Trophoblast cell (in vitro differentiated cells and primary cell): ENCODE measurements at regions not wholly inside any gene's neighbourhood (a gene's known extent, or its start where the extent isn't known, plus 50 kb on each side); places are given as distances from the start of the nearest gene placed in this dataset.

ENCODE experiments used
- DNase-seq, 2 donors: peaks; one replicate each; pipeline ENCODE4 v3.0.0-alpha.2; 2016
- H2AFZ ChIP-seq: 2 replicates; pipeline ENCODE4 v1.6.1; 2013; ENCODE audit warnings: low read length, moderate library complexity, mild to moderate bottlenecking; ENCODE audit not compliant: insufficient read depth, poor library complexity
- H2AK5ac ChIP-seq: 2 replicates; pipeline ENCODE4 v1.6.1; 2013; ENCODE audit warnings: mild to moderate bottlenecking, low read length
- H2BK120ac ChIP-seq: 2 replicates; pipeline ENCODE4 v1.6.1; 2013; ENCODE audit warnings: low read length, mild to moderate bottlenecking, moderate library complexity; ENCODE audit not compliant: insufficient read depth, poor library complexity
- H2BK12ac ChIP-seq: 2 replicates; pipeline ENCODE4 v1.6.1; 2013; ENCODE audit warnings: mild to moderate bottlenecking, low read length, moderate library complexity
- H2BK5ac ChIP-seq: 2 replicates; pipeline ENCODE4 v1.6.1; 2013; ENCODE audit warnings: low read length, low read depth, moderate library complexity, mild to moderate bottlenecking; ENCODE audit not compliant: poor library complexity
- H3K14ac ChIP-seq: 2 replicates; pipeline ENCODE4 v1.6.1; 2013; ENCODE audit warnings: mild to moderate bottlenecking, low read length
- H3K18ac ChIP-seq: 2 replicates; pipeline ENCODE4 v1.6.1; 2013; ENCODE audit warnings: mild to moderate bottlenecking, low read length
- H3K23ac ChIP-seq: 2 replicates; pipeline ENCODE4 v1.6.1; 2013; ENCODE audit warnings: low read length
- H3K27ac ChIP-seq: 2 replicates; pipeline ENCODE4 v1.5.1; 2013; ENCODE audit warnings: low read depth, mild to moderate bottlenecking, inconsistent platforms, low read length, moderate library complexity
- H3K27me3 ChIP-seq: 2 replicates; pipeline ENCODE4 v1.6.1; 2013; ENCODE audit warnings: inconsistent platforms, mild to moderate bottlenecking, low read length, moderate library complexity; ENCODE audit not compliant: insufficient read depth
- H3K36me3 ChIP-seq, 2 experiments: 1 replicate in 1 of 2; 2 replicates in 1 of 2; pipeline ENCODE4 v1.6.1; 2013; ENCODE audit warnings: low read length in 2 of 2, mild to moderate bottlenecking in 2 of 2, moderate library complexity in 1 of 2; ENCODE audit not compliant: insufficient read depth in 2 of 2, control insufficient read depth in 1 of 2
- H3K4ac ChIP-seq: 2 replicates; pipeline ENCODE4 v1.6.1; 2013; ENCODE audit warnings: low read depth, mild to moderate bottlenecking, low read length, moderate library complexity
- H3K4me1 ChIP-seq, 2 experiments: 1 replicate in 1 of 2; 2 replicates in 1 of 2; pipeline ENCODE4 v1.6.1; 2013; ENCODE audit warnings: low read length in 2 of 2, mild to moderate bottlenecking in 2 of 2, moderate library complexity in 1 of 2; ENCODE audit not compliant: insufficient read depth in 2 of 2, control insufficient read depth in 1 of 2
- H3K4me2 ChIP-seq: 2 replicates; pipeline ENCODE4 v1.6.1; 2013; ENCODE audit warnings: inconsistent platforms, mild to moderate bottlenecking, low read length, moderate library complexity
- H3K4me3 ChIP-seq: 2 replicates; pipeline ENCODE4 v1.5.1; 2013; ENCODE audit warnings: mild to moderate bottlenecking, low read depth, low read length, inconsistent platforms
- H3K79me1 ChIP-seq: one replicate; pipeline ENCODE4 v1.6.1; 2013; ENCODE audit warnings: low read length
- H3K79me2 ChIP-seq: 2 replicates; pipeline ENCODE4 v1.6.1; 2013; ENCODE audit warnings: low read length, mild to moderate bottlenecking; ENCODE audit not compliant: control insufficient read depth, insufficient read depth, poor library complexity
- H3K9ac ChIP-seq: 2 replicates; pipeline ENCODE4 v1.6.1; 2013; ENCODE audit warnings: mild to moderate bottlenecking, low read length
- H3K9me3 ChIP-seq: 2 replicates; pipeline ENCODE4 v1.6.1; 2013; ENCODE audit warnings: low read depth, mild to moderate bottlenecking, control low read depth, inconsistent platforms, low read length; ENCODE audit not compliant: insufficient read depth
- H4K12ac ChIP-seq: 2 replicates; pipeline ENCODE4 v1.6.1; 2013; ENCODE audit warnings: low read depth, mild to moderate bottlenecking, low read length, moderate library complexity
- H4K8ac ChIP-seq: 2 replicates; pipeline ENCODE4 v1.6.1; 2013; ENCODE audit warnings: low read depth, mild to moderate bottlenecking, low read length, moderate library complexity
- H4K91ac ChIP-seq: one replicate; pipeline ENCODE4 v1.6.1; 2013; ENCODE audit warnings: low read depth, mild to moderate bottlenecking, low read length, moderate library complexity
- WGBS: extraction: QIAGEN DNeasy Blood & Tissue Kit; methylation state at CpG from one replicate; pipeline ENCODE4 v1.1.7; 2013; ENCODE audit warnings: missing lambda C conversion rate; ENCODE audit not compliant: insufficient read length, insufficient coverage; ENCODE audit errors: extremely low coverage; 5-methylcytosine and 5-hydroxymethylcytosine counted together

DNA sequence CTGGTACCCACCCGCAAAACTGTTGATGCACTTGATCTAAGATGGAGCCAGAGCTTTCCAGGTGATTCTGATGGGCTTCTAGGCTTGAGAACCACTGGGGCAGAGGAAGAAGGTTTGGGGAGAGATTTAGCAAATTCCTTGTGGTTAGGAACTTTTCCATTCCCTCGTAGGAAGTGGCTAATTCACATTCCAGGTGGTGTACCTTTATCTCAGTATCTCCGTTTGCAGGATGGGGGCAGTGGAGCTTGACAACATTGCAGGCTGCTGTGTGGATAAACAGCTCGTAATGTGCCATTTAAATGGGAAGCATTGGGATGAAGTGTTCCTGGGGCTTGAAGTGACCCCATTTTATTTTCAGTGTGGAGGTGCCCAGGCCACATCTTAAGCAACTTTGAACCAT, 172.9 kb upstream of the IL12B start:
- Histone ChIP-seq H4K8ac (no peak overlapping the region), H2BK12ac (peak overlapping the region; percentile 5), H3K27ac (no peak overlapping the region), H3K23ac (no peak overlapping the region), H3K4ac (no peak overlapping the region), H3K14ac (no peak overlapping the region), H3K18ac (no peak overlapping the region), H3K9me3 (no peaks in the 10 kb centered on the region), H2AK5ac (no peak overlapping the region), H3K79me1 (no peaks in the 10 kb centered on the region), H2BK120ac (peak overlapping the region; percentile 12), H3K36me3 (no peaks in the 10 kb centered on the region), H3K9ac (no peak overlapping the region), H3K4me1 (peaks cover 11% of the 10 kb centered on the region in 2 experiments), H3K4me3 (no peak overlapping the region), H2BK5ac (peak overlapping the region; percentile 17), H3K79me2 (no peaks in the 10 kb centered on the region), H2AFZ (no peak overlapping the region), H4K12ac (no peak overlapping the region), H3K27me3 (no peaks in the 10 kb centered on the region), H3K4me2 (no peak overlapping the region), H4K91ac (no peak overlapping the region)
- WGBS: no CpG with 5 or more reads among the region's 4 CpGs
- DNase-seq: peak in 1 of 2 donors; percentile 53

DNA sequence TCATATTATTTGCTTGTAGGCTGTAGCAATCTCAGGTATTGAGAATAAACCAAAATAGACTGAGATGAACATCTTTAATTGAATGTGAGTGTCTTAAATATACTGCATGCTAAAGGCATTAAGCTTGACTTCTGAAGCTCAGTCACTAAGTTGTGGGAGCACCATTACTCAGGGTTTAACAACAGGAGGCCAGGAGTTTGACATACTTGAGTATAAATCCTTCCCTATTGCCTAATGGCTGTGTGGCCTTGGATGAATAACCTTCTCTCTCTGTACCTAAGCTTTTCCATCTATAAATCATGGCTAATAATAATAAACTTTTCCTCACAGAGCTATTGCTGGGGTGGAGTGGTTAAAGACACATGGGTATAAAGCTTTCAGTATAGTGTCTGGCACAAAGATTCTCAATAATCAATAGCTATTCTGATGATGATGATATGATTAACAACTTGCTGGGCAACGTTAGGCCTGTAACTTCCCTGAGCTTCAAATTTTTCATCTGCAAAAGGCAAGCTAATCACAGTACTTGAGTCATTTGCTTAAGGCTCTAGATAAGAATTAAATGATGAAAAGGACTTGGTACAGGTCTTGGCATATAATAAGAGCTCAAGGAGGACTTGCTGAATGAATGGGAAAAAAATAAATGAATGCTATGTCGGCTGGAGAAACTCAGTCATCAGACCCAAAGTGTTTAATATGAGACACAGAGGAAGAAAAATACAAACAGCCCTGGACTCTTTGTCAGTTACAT, 174.0 kb upstream of the IL12B start:
- H3K4ac ChIP-seq: no peak overlapping the region
- no peak overlapping the region for H2BK120ac ChIP-seq
- DNase-seq: no peak
- H3K36me3 ChIP-seq: no peaks in the 10 kb centered on the region
- H3K9me3 ChIP-seq: no peaks in the 10 kb centered on the region
- no peak overlapping the region for H3K9ac ChIP-seq
- no peak overlapping the region for H4K91ac ChIP-seq
- H2BK5ac ChIP-seq: no peak overlapping the region
- H3K23ac ChIP-seq: no peak overlapping the region
- no peak overlapping the region for H3K4me3 ChIP-seq
- H3K27ac ChIP-seq: peak overlapping the region; percentile 29
- H3K4me2 ChIP-seq: no peak overlapping the region
- no peaks in the 10 kb centered on the region for H3K79me2 ChIP-seq
- H3K79me1 ChIP-seq: no peaks in the 10 kb centered on the region
- H2AFZ ChIP-seq: no peak overlapping the region
- H3K4me1 ChIP-seq: peaks cover 11% of the 10 kb centered on the region in 2 experiments
- no peaks in the 10 kb centered on the region for H3K27me3 ChIP-seq
- no peak overlapping the region for H2BK12ac ChIP-seq
- no peak overlapping the region for H2AK5ac ChIP-seq
- no peak overlapping the region for H3K14ac ChIP-seq
- no peak overlapping the region for H4K12ac ChIP-seq
- no peak overlapping the region for H3K18ac ChIP-seq
- H4K8ac ChIP-seq: no peak overlapping the region
- WGBS: no CpG with 5 or more reads among the region's 2 CpGs

DNA sequence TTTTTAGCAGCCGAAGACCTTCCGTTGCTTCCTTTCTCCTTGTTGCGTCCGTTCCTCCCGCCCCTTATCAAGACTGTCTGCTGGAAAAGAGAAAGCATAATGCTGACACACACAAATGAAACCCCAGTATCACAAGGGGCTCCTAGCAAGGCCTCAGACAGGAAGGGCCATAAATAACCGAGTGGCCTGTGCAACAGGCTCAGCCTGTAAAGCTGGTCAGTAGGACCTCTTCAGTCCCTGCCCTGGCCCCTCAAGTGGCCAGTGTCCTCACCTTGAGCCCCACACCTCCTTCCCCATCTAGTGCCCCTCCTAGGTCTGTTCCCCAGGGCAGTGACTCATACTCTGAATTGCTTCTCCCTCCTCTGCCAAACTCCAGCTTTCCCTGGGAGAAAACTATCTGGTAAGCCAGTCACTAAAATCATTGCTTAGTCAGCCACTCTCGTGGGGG, 174.6 kb upstream of the IL12B start:
- no peak for DNase-seq
- H3K27ac ChIP-seq: peak overlapping the region; percentile 29
- H2BK120ac ChIP-seq: no peak overlapping the region
- WGBS: no CpG with 5 or more reads among the region's 7 CpGs
- H3K36me3 ChIP-seq: no peaks in the 10 kb centered on the region
- peak overlapping the region; percentile 21 for H4K8ac ChIP-seq
- no peak overlapping the region for H3K4me3 ChIP-seq
- H3K9ac ChIP-seq: no peak overlapping the region
- no peak overlapping the region for H2AK5ac ChIP-seq
- H3K4me1 ChIP-seq: peaks cover 11 to 14% of the 10 kb centered on the region in 2 experiments
- no peak overlapping the region for H2AFZ ChIP-seq
- H3K9me3 ChIP-seq: no peaks in the 10 kb centered on the region
- H3K14ac ChIP-seq: no peak overlapping the region
- H3K4ac ChIP-seq: no peak overlapping the region
- H2BK5ac ChIP-seq: no peak overlapping the region
- no peaks in the 10 kb centered on the region for H3K79me1 ChIP-seq
- H3K27me3 ChIP-seq: no peaks in the 10 kb centered on the region
- H3K79me2 ChIP-seq: no peaks in the 10 kb centered on the region
- H2BK12ac ChIP-seq: no peak overlapping the region
- H3K23ac ChIP-seq: no peak overlapping the region
- no peak overlapping the region for H4K91ac ChIP-seq
- no peak overlapping the region for H3K18ac ChIP-seq
- H4K12ac ChIP-seq: no peak overlapping the region
- H3K4me2 ChIP-seq: no peak overlapping the region

DNA sequence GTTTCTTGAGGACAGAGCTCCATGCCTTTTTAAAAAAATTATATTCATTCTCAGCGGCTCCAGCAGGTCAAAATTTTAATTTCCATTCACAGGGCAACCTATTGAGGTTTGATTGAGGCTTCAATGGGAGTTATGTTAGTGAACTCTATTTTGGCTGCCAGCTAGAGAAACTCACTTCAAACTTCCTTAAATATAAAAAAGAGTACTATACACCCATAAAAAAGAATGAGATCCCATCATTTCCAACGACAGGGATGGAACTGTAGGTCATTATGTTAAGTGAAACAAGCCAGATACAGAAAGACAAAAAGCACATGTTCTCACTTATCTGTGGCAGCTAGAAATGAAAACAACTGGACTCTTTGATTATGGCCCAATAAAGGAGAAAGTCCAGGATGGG, 176.8 kb upstream of the IL12B start:
- Histone ChIP-seq H3K27me3 (no peaks in the 10 kb centered on the region), H3K4me3 (no peak overlapping the region), H3K9ac (no peak overlapping the region), H3K79me2 (no peaks in the 10 kb centered on the region), H3K14ac (no peak overlapping the region), H2AFZ (no peak overlapping the region), H2BK120ac (no peak overlapping the region), H3K4me1 (peaks cover 17 to 21% of the 10 kb centered on the region in 2 experiments), H2AK5ac (no peak overlapping the region), H3K18ac (no peak overlapping the region), H3K4ac (no peak overlapping the region), H3K36me3 (no peaks in the 10 kb centered on the region), H4K91ac (no peak overlapping the region), H3K9me3 (no peaks in the 10 kb centered on the region), H2BK5ac (no peak overlapping the region), H4K8ac (no peak overlapping the region), H2BK12ac (no peak overlapping the region), H3K4me2 (no peak overlapping the region), H3K79me1 (peaks cover 7% of the 10 kb centered on the region), H3K27ac (no peak overlapping the region), H4K12ac (no peak overlapping the region), H3K23ac (no peak overlapping the region)
- DNase-seq: no peak
- no CpG with 5 or more reads among the region's 2 CpGs for WGBS
